SU-DHL-6 (cell line): ENCODE measurements at regions not wholly inside any gene's neighbourhood (a gene's known extent, or its start where the extent isn't known, plus 50 kb on each side); places are given as distances from the start of the nearest gene placed in this dataset.

ENCODE experiments used
- H2AFZ ChIP-seq: fragments of 200-600 bp; sonication (generic); 2 replicates; pipeline ENCODE4 v1.6.1; 2014; ENCODE audit warnings: low read depth, mild to moderate bottlenecking, moderate library complexity, mixed read lengths, antibody characterized with exemption, low read length; ENCODE audit not compliant: severe bottlenecking
- H3F3A ChIP-seq: fragments of 200-600 bp; shearing (Covaris generic); 2 replicates; pipeline ENCODE4 v1.6.0; 2016; ENCODE audit warnings: antibody characterized with exemption, mild to moderate bottlenecking; ENCODE audit not compliant: insufficient read depth
- H3K27ac ChIP-seq: fragments of 200-600 bp; sonication (generic); 2 replicates; pipeline ENCODE4 v1.5.1; 2016; ENCODE audit warnings: low read depth, mild to moderate bottlenecking, low read length, moderate library complexity, mixed read lengths
- H3K27me3 ChIP-seq: fragments of 200-600 bp; sonication (generic), shearing (Covaris generic); 2 replicates; pipeline ENCODE4 v1.6.0; 2014; ENCODE audit warnings: mild to moderate bottlenecking, low read length
- H3K36me3 ChIP-seq: fragments of 200-600 bp; sonication (generic); 2 replicates; pipeline ENCODE4 v1.6.1; 2014; ENCODE audit warnings: mild to moderate bottlenecking, low read length, mixed read lengths
- H3K4me2 ChIP-seq: fragments of 300-600, 200-600 bp; shearing (Covaris generic), sonication (generic); 2 replicates; pipeline ENCODE4 v1.6.0; 2014; ENCODE audit warnings: low read length, low read depth, mild to moderate bottlenecking; ENCODE audit not compliant: poor library complexity, severe bottlenecking
- H3K4me3 ChIP-seq: fragments of 200-600 bp; sonication (generic); 2 replicates; pipeline ENCODE4 v1.5.1; 2014; ENCODE audit warnings: antibody characterized with exemption, low read length, mild to moderate bottlenecking, mixed read lengths; ENCODE audit not compliant: insufficient read depth, poor library complexity, severe bottlenecking
- H3K79me2 ChIP-seq: fragments of 200-600 bp; sonication (generic); 2 replicates; pipeline ENCODE4 v1.6.1; 2014; ENCODE audit warnings: mild to moderate bottlenecking, low read length, moderate library complexity; ENCODE audit not compliant: insufficient read depth
- H3K9ac ChIP-seq: fragments of 200-600 bp; sonication (generic); 2 replicates; pipeline ENCODE4 v1.7.0; 2014; ENCODE audit warnings: mild to moderate bottlenecking, low read length
- H3K9me2 ChIP-seq: fragments of 200-600 bp; sonication (generic); replicated peaks from 2 replicates; pipeline ENCODE4 v1.6.1; 2014; ENCODE audit warnings: low read length; ENCODE audit not compliant: insufficient read depth
- H3K9me3 ChIP-seq: fragments of 200-600 bp; sonication (generic); 2 replicates; pipeline ENCODE4 v1.6.1; 2014; ENCODE audit warnings: low read length, mixed read lengths; ENCODE audit not compliant: insufficient read depth
- H4K20me1 ChIP-seq: fragments of 200-600 bp; sonication (generic); 2 replicates; pipeline ENCODE4 v1.6.1; 2014; ENCODE audit warnings: low read depth, mild to moderate bottlenecking, antibody characterized with exemption, low read length, moderate library complexity, mixed read lengths
- EZH2phosphoT487 ChIP-seq: fragments of 200-600 bp; sonication (generic), shearing (Covaris generic); conservative IDR thresholded peaks from 2 replicates; pipeline ENCODE4 v1.6.1; 2018; ENCODE audit warnings: mild to moderate bottlenecking, antibody characterized with exemption, low read length, moderate library complexity, mixed read lengths
- TF ChIP-seq, protein P1 (sequence below): fragments of 200-600 bp; sonication (generic); IDR thresholded peaks from one replicate; pipeline ENCODE4 v1.5.1; 2017; ENCODE audit warnings: antibody characterized with exemption, mild to moderate bottlenecking, low read length, moderate library complexity; ENCODE audit not compliant: insufficient read depth, poor library complexity, severe bottlenecking

DNA sequence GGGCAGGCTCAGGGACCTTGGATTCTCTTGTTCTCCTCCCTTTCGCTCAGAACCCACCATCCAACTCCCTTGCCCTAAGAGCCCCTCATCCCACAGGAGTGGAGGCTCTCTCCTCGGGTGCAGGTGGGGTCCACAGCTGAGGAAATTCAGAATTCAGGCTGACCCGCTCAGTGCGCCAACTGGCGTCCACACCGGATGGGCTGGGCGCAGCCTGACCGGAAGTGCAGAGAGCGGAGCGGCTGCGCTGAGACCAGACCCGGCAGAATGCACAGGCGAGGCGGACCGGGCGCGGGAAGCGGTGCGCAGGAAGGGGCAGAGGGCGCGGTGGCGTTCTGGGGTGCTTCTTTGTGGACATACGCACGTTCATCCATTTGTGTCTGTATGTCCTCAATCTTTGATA is 210.4 kb upstream of the NDN start:
- Histone ChIP-seq H3K36me3 (no peaks in the 10 kb centered on the region), H2AFZ (no peak overlapping the region), H3K4me3 (no peak overlapping the region), H3K27ac (no peak overlapping the region), H3K4me2 (no peak overlapping the region), H3K27me3 (no peaks in the 10 kb centered on the region), H4K20me1 (no peaks in the 10 kb centered on the region), H3K9me2 (no peaks in the 10 kb centered on the region), H3K9ac (no peak overlapping the region), H3K9me3 (no peaks in the 10 kb centered on the region), H3K79me2 (no peaks in the 10 kb centered on the region), H3F3A (no peaks in the 10 kb centered on the region)
- TF ChIP-seq, protein P1, sequence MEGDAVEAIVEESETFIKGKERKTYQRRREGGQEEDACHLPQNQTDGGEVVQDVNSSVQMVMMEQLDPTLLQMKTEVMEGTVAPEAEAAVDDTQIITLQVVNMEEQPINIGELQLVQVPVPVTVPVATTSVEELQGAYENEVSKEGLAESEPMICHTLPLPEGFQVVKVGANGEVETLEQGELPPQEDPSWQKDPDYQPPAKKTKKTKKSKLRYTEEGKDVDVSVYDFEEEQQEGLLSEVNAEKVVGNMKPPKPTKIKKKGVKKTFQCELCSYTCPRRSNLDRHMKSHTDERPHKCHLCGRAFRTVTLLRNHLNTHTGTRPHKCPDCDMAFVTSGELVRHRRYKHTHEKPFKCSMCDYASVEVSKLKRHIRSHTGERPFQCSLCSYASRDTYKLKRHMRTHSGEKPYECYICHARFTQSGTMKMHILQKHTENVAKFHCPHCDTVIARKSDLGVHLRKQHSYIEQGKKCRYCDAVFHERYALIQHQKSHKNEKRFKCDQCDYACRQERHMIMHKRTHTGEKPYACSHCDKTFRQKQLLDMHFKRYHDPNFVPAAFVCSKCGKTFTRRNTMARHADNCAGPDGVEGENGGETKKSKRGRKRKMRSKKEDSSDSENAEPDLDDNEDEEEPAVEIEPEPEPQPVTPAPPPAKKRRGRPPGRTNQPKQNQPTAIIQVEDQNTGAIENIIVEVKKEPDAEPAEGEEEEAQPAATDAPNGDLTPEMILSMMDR = no peak
- no peak for TF ChIP-seq EZH2phosphoT487

- Histone ChIP-seq H4K20me1 (no peaks in the 10 kb centered on the region), H3K36me3 (no peaks in the 10 kb centered on the region), H3K9me3 (no peaks in the 10 kb centered on the region), H3K9ac (no peak overlapping the region), H3K79me2 (no peaks in the 10 kb centered on the region), H3K27ac (no peak overlapping the region), H3F3A (no peaks in the 10 kb centered on the region), H3K4me3 (no peak overlapping the region), H3K4me2 (no peak overlapping the region), H3K27me3 (no peaks in the 10 kb centered on the region), H3K9me2 (no peaks in the 10 kb centered on the region), H2AFZ (no peak overlapping the region)
- TF ChIP-seq, protein P1 = no peak
- no peak for TF ChIP-seq EZH2phosphoT487
Observed at GRCh38 chr15:23910030-23910429, 222.9 kb upstream of the NDN start.

- H3K4me3 ChIP-seq = no peak overlapping the region
- H3K9me3 ChIP-seq = no peaks in the 10 kb centered on the region
- H3K36me3 ChIP-seq = no peaks in the 10 kb centered on the region
- H3K27me3 ChIP-seq = no peaks in the 10 kb centered on the region
- H2AFZ ChIP-seq = no peak overlapping the region
- no peaks in the 10 kb centered on the region for H3F3A ChIP-seq
- no peak overlapping the region for H3K4me2 ChIP-seq
- no peaks in the 10 kb centered on the region for H3K9me2 ChIP-seq
- no peaks in the 10 kb centered on the region for H3K79me2 ChIP-seq
- no peaks in the 10 kb centered on the region for H4K20me1 ChIP-seq
- TF ChIP-seq EZH2phosphoT487 = no peak
- TF ChIP-seq, protein P1 = no peak
- H3K27ac ChIP-seq = no peak overlapping the region
- H3K9ac ChIP-seq = no peak overlapping the region
Observed at GRCh38 chr15:23912191-23912590, 225.1 kb upstream of the NDN start.
